Nephron (organoid): ENCODE measurements at regions not wholly inside any gene's neighbourhood (a gene's known extent, or its start where the extent isn't known, plus 50 kb on each side); places are given as distances from the start of the nearest gene placed in this dataset.

Experiments used
- H3K27ac Mint-ChIP-seq, 3 experiments: 2 replicates each; pipeline ENCODE4 v1.8.0; 2020; ENCODE audit warnings: mixed read lengths in 3 of 3, mild to moderate bottlenecking in 2 of 3, moderate library complexity in 1 of 3
- H3K27me3 Mint-ChIP-seq: 2 replicates; pipeline ENCODE4 v1.8.0; 2021; ENCODE audit warnings: low read depth, mild to moderate bottlenecking, moderate library complexity, mixed read lengths
- H3K36me3 Mint-ChIP-seq: 2 replicates; pipeline ENCODE4 v1.8.0; 2020; ENCODE audit warnings: low read depth, mixed read lengths
- H3K4me1 Mint-ChIP-seq: 2 replicates; pipeline ENCODE4 v1.8.0; 2020; ENCODE audit warnings: mixed read lengths
- H3K4me3 Mint-ChIP-seq, 3 experiments: 2 replicates each; pipeline ENCODE4 v1.8.0; 2020; ENCODE audit warnings: mild to moderate bottlenecking in 3 of 3, mixed read lengths in 3 of 3, moderate library complexity in 2 of 3
- H3K9me3 Mint-ChIP-seq: 2 replicates; pipeline ENCODE4 v1.8.0; 2020; ENCODE audit warnings: mixed read lengths
- CTCF ChIP-seq, 3 experiments: fragments of 200-600 bp; sonication (generic); IDR thresholded peaks; one replicate each; pipeline ENCODE4 v1.5.0; 2021; ENCODE audit warnings: antibody characterized with exemption in 3 of 3; ENCODE audit not compliant: unreplicated experiment in 3 of 3

- TF ChIP-seq CTCF (IDR thresholded peaks at IDR 0.05; ENCODE audit: unreplicated experiment in 3 of 3), result no peak
- no peaks in the 10 kb centered on the region for H3K27me3 Mint-ChIP-seq
- no peaks in the 10 kb centered on the region for H3K4me1 Mint-ChIP-seq
- H3K9me3 Mint-ChIP-seq, result no peaks in the 10 kb centered on the region
- H3K4me3 Mint-ChIP-seq, result no peak overlapping the region
- H3K36me3 Mint-ChIP-seq, result no peaks in the 10 kb centered on the region
- H3K27ac Mint-ChIP-seq, result no peak overlapping the region
Measured at GRCh38 chr1:185601189-185601588, 133.0 kb upstream of the HMCN1 start.

- Mint-ChIP-seq H3K27ac (no peak overlapping the region), H3K4me3 (no peak overlapping the region)
Measured at GRCh38 chr1:185600641-185601040, 133.6 kb upstream of the HMCN1 start.

GRCh38 chr1:185598332-185598731, 135.9 kb upstream of the HMCN1 start:
- Mint-ChIP-seq H3K27me3 (no peaks in the 10 kb centered on the region), H3K4me1 (no peaks in the 10 kb centered on the region), H3K36me3 (no peaks in the 10 kb centered on the region), H3K9me3 (no peaks in the 10 kb centered on the region), H3K4me3 (no peak overlapping the region), H3K27ac (no peak overlapping the region)
- TF ChIP-seq CTCF (IDR thresholded peaks at IDR 0.05; ENCODE audit: unreplicated experiment in 3 of 3), result no peak

More at GRCh38 chr1:185600641-185601040, 133.6 kb upstream of the HMCN1 start:
- Mint-ChIP-seq H3K27me3 (no peaks in the 10 kb centered on the region), H3K36me3 (no peaks in the 10 kb centered on the region), H3K9me3 (no peaks in the 10 kb centered on the region), H3K4me1 (no peaks in the 10 kb centered on the region)
- no peak for TF ChIP-seq CTCF (IDR thresholded peaks at IDR 0.05; ENCODE audit: unreplicated experiment in 3 of 3)

GRCh38 chr1:185595835-185596667, 138.1 kb upstream of the HMCN1 start:
- Mint-ChIP-seq H3K9me3 (no peaks in the 10 kb centered on the region), H3K27me3 (no peaks in the 10 kb centered on the region), H3K4me3 (no peak overlapping the region)

GRCh38 chr1:185594786-185595410, 139.3 kb upstream of the HMCN1 start:
- Mint-ChIP-seq H3K4me1 (no peaks in the 10 kb centered on the region), H3K9me3 (no peaks in the 10 kb centered on the region), H3K4me3 (no peak overlapping the region), H3K27me3 (no peaks in the 10 kb centered on the region), H3K36me3 (no peaks in the 10 kb centered on the region), H3K27ac (peak overlapping the region in 2 of 3 experiments; percentile 15 to 66)
- no peak for TF ChIP-seq CTCF (IDR thresholded peaks at IDR 0.05; ENCODE audit: unreplicated experiment in 3 of 3)

More at GRCh38 chr1:185595835-185596667, 138.1 kb upstream of the HMCN1 start:
- Mint-ChIP-seq H3K27ac (no peak overlapping the region), H3K4me1 (no peaks in the 10 kb centered on the region), H3K36me3 (no peaks in the 10 kb centered on the region)
- TF ChIP-seq CTCF (IDR thresholded peaks at IDR 0.05; ENCODE audit: unreplicated experiment in 3 of 3), result peak; percentile 54 to 70 (median 58)
